ENCODE measurements at regions not wholly inside any gene's neighbourhood (a gene's known extent, or its start where the extent isn't known, plus 50 kb on each side); places are given as distances from the start of the nearest gene placed in this dataset.
A peak's percentile ranks its signal among the peaks of the same experiment; 100 is the strongest.
"Not testable (repeated sequence)": the region's sequence is repeated elsewhere in the genome, so short reads cannot be mapped to it uniquely, and the experiment has no call there.

DNA sequence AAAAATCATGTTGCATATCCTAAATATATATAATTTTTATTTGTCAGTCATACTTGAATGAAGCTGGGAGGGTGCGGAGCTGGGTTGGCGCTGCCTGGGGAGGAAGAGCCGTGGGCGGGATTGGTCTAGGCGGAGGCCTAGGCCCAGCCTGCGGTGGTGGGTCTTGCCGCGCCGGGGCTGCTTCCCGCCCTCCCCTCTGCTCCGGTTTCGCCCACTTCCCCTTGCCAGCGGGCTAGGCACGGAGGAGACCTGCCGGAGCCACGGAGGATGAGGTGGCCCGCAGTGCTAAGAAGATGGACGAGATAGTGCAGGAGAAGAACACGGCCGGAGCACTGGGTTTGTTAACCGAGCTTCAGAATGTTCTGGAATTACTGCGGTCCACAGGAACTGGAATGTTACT lies 54.0 kb upstream of the IGFBPL1 start:
- no peak overlapping the region for H3K4me3 ChIP-seq (ENCODE audit: low read length)
- POLR2A ChIA-PET (ENCODE audit: unreplicated experiment) = no interaction called here
- ATAC-seq = no peak
- no peaks in the 10 kb centered on the region for H4K20me1 ChIP-seq (ENCODE audit: low read length)
- H3K27ac ChIP-seq (ENCODE audit: low read length) = no peak overlapping the region
- no peaks in the 10 kb centered on the region for H3F3A ChIP-seq (ENCODE audit: low read length, unreplicated experiment)
- H3K9me2 ChIP-seq (replicated peaks; ENCODE audit: low read length) = no peaks in the 10 kb centered on the region
- intact Hi-C loops (cut with micrococcal nuclease) = no loop called here
- H3K4me2 ChIP-seq (ENCODE audit: low read length) = no peak overlapping the region
- no peak overlapping the region for H3K9ac ChIP-seq (ENCODE audit: low read length)
- H3K27me3 ChIP-seq (ENCODE audit: low read length) = no peaks in the 10 kb centered on the region
- no peaks in the 10 kb centered on the region for H3K79me2 ChIP-seq (ENCODE audit: low read length)
- DNase-seq = no peak
- no TSS peak for BruUV-seq (replicated peaks)
- H3K36me3 ChIP-seq (ENCODE audit: low read depth, low read length) = no peaks in the 10 kb centered on the region
- H3K4me1 ChIP-seq (ENCODE audit: insufficient read depth, low read length) = peaks cover 8% of the 10 kb centered on the region
- H3K9me3 ChIP-seq (ENCODE audit: low read length) = no peaks in the 10 kb centered on the region
- H2AFZ ChIP-seq (ENCODE audit: low read length) = no peak overlapping the region
- CTCF ChIA-PET = no interaction called here
- TF ChIP-seq, protein P1, sequence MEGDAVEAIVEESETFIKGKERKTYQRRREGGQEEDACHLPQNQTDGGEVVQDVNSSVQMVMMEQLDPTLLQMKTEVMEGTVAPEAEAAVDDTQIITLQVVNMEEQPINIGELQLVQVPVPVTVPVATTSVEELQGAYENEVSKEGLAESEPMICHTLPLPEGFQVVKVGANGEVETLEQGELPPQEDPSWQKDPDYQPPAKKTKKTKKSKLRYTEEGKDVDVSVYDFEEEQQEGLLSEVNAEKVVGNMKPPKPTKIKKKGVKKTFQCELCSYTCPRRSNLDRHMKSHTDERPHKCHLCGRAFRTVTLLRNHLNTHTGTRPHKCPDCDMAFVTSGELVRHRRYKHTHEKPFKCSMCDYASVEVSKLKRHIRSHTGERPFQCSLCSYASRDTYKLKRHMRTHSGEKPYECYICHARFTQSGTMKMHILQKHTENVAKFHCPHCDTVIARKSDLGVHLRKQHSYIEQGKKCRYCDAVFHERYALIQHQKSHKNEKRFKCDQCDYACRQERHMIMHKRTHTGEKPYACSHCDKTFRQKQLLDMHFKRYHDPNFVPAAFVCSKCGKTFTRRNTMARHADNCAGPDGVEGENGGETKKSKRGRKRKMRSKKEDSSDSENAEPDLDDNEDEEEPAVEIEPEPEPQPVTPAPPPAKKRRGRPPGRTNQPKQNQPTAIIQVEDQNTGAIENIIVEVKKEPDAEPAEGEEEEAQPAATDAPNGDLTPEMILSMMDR (conservative IDR thresholded peaks at IDR 0.05; ENCODE audit: low read depth, low read length) = no peak
- TF ChIP-seq EZH2 (IDR thresholded peaks at IDR 0.05; ENCODE audit: low read length, unreplicated experiment) = no peak
- no peak for TF ChIP-seq EZH2phosphoT487 (IDR thresholded peaks at IDR 0.05; ENCODE audit: borderline replicate concordance, low read length)

DNA sequence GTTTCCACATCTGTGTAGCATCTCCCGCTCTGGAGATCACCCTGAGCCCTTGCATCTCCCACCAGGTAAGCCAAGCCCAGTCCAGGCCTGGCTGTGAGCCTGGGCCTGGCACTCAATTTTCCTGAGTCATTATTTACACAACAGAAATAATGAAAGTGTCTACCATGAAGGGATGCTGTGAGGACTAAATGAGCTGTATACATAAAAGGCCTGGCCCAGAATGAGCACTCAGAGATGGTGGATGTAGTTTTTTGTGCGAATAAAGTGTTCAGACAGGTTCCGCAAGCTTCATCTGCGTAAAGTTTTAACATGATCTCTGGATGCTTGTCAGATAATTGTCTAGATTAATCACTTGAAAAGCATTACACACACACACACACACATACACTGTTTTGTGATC lies 50.2 kb upstream of the IGFBPL1 start:
- H3K27me3 ChIP-seq (ENCODE audit: low read length); H3K4me1 ChIP-seq (ENCODE audit: insufficient read depth, low read length); BruUV-seq (replicated peaks); H3K79me2 ChIP-seq (ENCODE audit: low read length); H3K9me3 ChIP-seq (ENCODE audit: low read length); H3F3A ChIP-seq (ENCODE audit: low read length, unreplicated experiment); H3K36me3 ChIP-seq (ENCODE audit: low read depth, low read length); H2AFZ ChIP-seq (ENCODE audit: low read length); intact Hi-C loops (cut with micrococcal nuclease); H3K9ac ChIP-seq (ENCODE audit: low read length); H4K20me1 ChIP-seq (ENCODE audit: low read length); H3K4me3 ChIP-seq (ENCODE audit: low read length); POLR2A ChIA-PET (ENCODE audit: unreplicated experiment); H3K9me2 ChIP-seq (replicated peaks; ENCODE audit: low read length): not testable (repeated sequence)
- Histone ChIP-seq H3K4me2 (ENCODE audit: low read length) (peak overlapping the region; percentile 39; the same call in 1 of the 2 replicates), H3K27ac (ENCODE audit: low read length) (0 out of 2 replicates have a peak overlapping the region, but pooled peaks have one; percentile 14)
- DNase-seq (peak; percentile 66), ATAC-seq (peak; percentile 98)
- CTCF ChIA-PET = interaction anchor here (0.7 kb wide), 1 partner anchor 47 kb away, joined by 3 read pairs; no protein-coding TSS in a partner anchor
